Gastroesophageal sphincter (tissue), 4 donors: ENCODE measurements at regions not wholly inside any gene's neighbourhood (a gene's known extent, or its start where the extent isn't known, plus 50 kb on each side); places are given as distances from the start of the nearest gene placed in this dataset.

Experiments used
- ATAC-seq: fragments of 150-250 bp; one replicate; pipeline ENCODE4 v1.9.1; 2016; ENCODE audit warnings: mild to moderate bottlenecking, moderate library complexity
- H3K27ac ChIP-seq, 4 donors: fragments of 200-600 bp; sonication (generic) in 3 of 4; 1 replicate in 3 of 4; 2 replicates in 1 of 4; pipeline ENCODE4 v1.5.1; 2016 to 2019
- H3K27me3 ChIP-seq: fragments of 200-600 bp; sonication (generic); one replicate; pipeline ENCODE4 v1.5.1; 2019
- H3K36me3 ChIP-seq, 2 donors: fragments of 200-600 bp; sonication (generic); one replicate each; pipeline ENCODE4 v1.5.1; 2019; ENCODE audit warnings: control low read depth in 1 of 2
- H3K4me1 ChIP-seq, 3 donors: fragments of 200-600 bp; sonication (generic); 1 replicate in 2 of 3; 2 replicates in 1 of 3; pipeline ENCODE4 v1.5.1; 2016 to 2019; ENCODE audit warnings: control low read depth in 2 of 3
- H3K4me3 ChIP-seq, 2 donors: fragments of 200-600 bp; sonication (generic); one replicate each; pipeline ENCODE4 v1.5.1; 2019; ENCODE audit warnings: mild to moderate bottlenecking in 1 of 2, moderate library complexity in 1 of 2
- H3K9me3 ChIP-seq, 3 donors: fragments of 200-600 bp; sonication (generic); one replicate each; pipeline ENCODE4 v1.5.1; 2017 to 2019; ENCODE audit warnings: control low read depth in 2 of 3
- EP300 ChIP-seq: sonication (generic); formaldehyde crosslinking; IDR thresholded peaks from one replicate; pipeline ENCODE4 v1.6.1; 2017; ENCODE audit warnings: antibody characterized with exemption, mild to moderate bottlenecking
- POLR2A ChIP-seq, 2 donors: fragments of 450-650 bp; IDR thresholded peaks; one replicate each; pipeline ENCODE4 v1.6.1; 2017; ENCODE audit warnings: antibody characterized with exemption in 2 of 2, mild to moderate bottlenecking in 2 of 2, moderate library complexity in 1 of 2
- POLR2AphosphoS5 ChIP-seq: sonication (generic); formaldehyde crosslinking; IDR thresholded peaks from one replicate; pipeline ENCODE4 v1.6.1; 2017; ENCODE audit warnings: antibody characterized with exemption
- WGBS, 2 donors: methylation state at CpG; one replicate each; pipeline ENCODE4 v1.1.5; 2018; ENCODE audit warnings: low coverage in 1 of 2; 5-methylcytosine and 5-hydroxymethylcytosine counted together
- TF ChIP-seq, protein P1 (sequence below), 4 experiments: fragments of 200-600 bp in 2 of 4; fragments of 450-650 bp in 2 of 4; sonication (generic) in 1 of 4; IDR thresholded peaks; one replicate each; pipeline ENCODE4 v1.5.1; 2017 to 2019; ENCODE audit warnings: antibody characterized with exemption in 4 of 4, mild to moderate bottlenecking in 2 of 4, moderate library complexity in 2 of 4

DNA sequence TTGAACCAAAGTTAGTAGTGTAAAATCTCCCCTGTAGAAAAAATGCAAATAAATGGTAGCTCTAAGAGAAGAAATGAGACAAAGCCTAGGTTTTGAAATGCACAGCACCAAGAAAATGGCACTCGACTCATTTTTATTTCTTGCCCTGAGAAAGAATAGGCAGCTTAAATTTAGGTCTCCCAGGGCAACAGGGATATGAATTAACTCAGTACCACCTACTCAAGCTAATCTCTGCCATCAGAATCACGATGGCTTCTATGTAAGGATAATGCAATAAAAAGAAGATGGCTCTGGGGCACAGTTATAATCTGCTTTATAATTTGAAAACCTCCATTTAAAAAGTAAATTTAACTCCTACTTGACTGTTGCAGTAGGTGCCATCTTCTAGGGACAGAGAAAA, 1784.3 kb downstream of the LRRC4C start:
- Histone ChIP-seq H3K36me3 (no peaks in the 10 kb centered on the region), H3K4me1 (no peaks in the 10 kb centered on the region), H3K27me3 (no peaks in the 10 kb centered on the region), H3K4me3 (no peak overlapping the region), H3K27ac (no peak overlapping the region), H3K9me3 (peaks cover 0 to 5% (median 0%) of the 10 kb centered on the region in 3 donors)
- ATAC-seq = no peak
- 76 to 86% methylated on average over 2 of the region's 2 CpGs for WGBS, 2 donors
- TF ChIP-seq POLR2AphosphoS5 (no peak), EP300 (no peak), POLR2A (IDR thresholded peaks at IDR 0.05) (no peak)
- TF ChIP-seq, protein P1, sequence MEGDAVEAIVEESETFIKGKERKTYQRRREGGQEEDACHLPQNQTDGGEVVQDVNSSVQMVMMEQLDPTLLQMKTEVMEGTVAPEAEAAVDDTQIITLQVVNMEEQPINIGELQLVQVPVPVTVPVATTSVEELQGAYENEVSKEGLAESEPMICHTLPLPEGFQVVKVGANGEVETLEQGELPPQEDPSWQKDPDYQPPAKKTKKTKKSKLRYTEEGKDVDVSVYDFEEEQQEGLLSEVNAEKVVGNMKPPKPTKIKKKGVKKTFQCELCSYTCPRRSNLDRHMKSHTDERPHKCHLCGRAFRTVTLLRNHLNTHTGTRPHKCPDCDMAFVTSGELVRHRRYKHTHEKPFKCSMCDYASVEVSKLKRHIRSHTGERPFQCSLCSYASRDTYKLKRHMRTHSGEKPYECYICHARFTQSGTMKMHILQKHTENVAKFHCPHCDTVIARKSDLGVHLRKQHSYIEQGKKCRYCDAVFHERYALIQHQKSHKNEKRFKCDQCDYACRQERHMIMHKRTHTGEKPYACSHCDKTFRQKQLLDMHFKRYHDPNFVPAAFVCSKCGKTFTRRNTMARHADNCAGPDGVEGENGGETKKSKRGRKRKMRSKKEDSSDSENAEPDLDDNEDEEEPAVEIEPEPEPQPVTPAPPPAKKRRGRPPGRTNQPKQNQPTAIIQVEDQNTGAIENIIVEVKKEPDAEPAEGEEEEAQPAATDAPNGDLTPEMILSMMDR (IDR thresholded peaks at IDR 0.05) = no peak

DNA sequence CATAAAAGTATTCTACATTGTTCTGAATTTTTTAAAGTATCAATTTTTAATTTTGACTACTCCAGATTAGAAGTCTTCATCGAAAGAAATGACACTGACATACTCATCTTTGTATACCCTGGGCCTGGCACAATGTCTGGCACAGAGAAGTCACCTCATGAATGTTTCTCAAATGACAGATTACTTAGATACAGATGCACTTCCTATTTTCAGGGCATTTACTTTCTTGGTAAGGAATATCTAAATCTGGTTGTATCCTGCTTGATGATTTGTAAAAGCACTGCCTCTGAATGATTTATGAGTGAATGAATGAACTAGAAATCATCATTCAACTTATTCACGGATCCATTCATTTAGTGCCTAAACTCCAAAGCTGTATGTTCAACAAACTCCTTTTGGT, 1784.7 kb downstream of the LRRC4C start:
- H3K4me3 ChIP-seq = no peak overlapping the region
- no peaks in the 10 kb centered on the region for H3K36me3 ChIP-seq
- WGBS, 2 donors = 39 to 59% methylated on average over 2 of the region's 2 CpGs
- peaks cover 0 to under 1% (median 0%) of the 10 kb centered on the region in 3 donors for H3K9me3 ChIP-seq
- no peak overlapping the region for H3K27ac ChIP-seq
- no peak for TF ChIP-seq EP300
- H3K27me3 ChIP-seq = no peaks in the 10 kb centered on the region
- no peaks in the 10 kb centered on the region for H3K4me1 ChIP-seq
- ATAC-seq = no peak

DNA sequence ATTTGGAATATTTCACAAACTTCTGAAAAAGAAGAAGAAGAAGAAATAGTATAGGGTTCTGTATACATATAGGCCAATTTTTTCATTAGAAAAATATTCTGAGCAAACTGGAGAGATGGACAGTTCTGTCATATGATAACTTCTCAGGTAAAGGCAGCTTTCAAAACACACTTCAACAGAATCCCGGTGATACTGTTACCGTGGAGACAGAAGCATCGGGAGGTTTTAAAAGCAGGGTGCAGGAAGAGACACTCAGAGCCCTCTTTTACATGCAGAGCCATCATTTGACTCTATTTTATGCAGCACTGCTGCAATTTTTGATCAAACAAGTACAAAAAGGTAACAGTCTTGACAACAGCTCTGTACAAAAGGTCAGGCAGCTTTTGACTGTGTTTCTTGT, 1785.4 kb downstream of the LRRC4C start:
- Histone ChIP-seq H3K9me3 (no peaks in the 10 kb centered on the region), H3K36me3 (no peaks in the 10 kb centered on the region), H3K27ac (no peak overlapping the region), H3K4me3 (no peak overlapping the region), H3K27me3 (no peaks in the 10 kb centered on the region), H3K4me1 (no peaks in the 10 kb centered on the region)
- TF ChIP-seq POLR2A (IDR thresholded peaks at IDR 0.05) (no peak), EP300 (no peak), POLR2AphosphoS5 (no peak)
- TF ChIP-seq, protein P1 (IDR thresholded peaks at IDR 0.05) = no peak
- WGBS, 2 donors = 62 to 70% methylated on average over 2 to 3 of the region's 3 CpGs
- no peak for ATAC-seq

DNA sequence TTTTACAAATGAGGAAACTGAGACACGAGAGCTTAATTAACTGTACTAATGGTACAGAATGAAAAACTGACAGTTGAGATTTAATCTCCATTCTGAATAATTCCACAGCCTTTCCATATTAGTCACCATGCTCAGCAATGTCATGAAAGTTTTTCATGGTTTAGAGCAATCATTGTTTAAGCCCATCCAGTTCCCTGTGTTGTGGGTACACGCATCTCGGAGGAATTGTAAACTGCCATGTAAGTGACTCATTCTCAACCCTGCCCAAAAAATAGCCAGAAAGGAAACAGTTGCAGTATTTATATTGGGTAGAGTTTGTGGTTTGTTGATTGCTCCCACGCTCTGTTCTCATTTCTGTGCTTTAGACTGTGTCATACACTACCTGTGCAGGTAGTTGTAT, 1790.8 kb downstream of the LRRC4C start:
- Histone ChIP-seq H3K27me3 (no peaks in the 10 kb centered on the region), H3K36me3 (no peaks in the 10 kb centered on the region), H3K4me1 (no peaks in the 10 kb centered on the region), H3K4me3 (no peak overlapping the region), H3K9me3 (peaks cover 0 to 7% (median 0%) of the 10 kb centered on the region in 3 donors), H3K27ac (no peak overlapping the region)
- no peak for TF ChIP-seq POLR2A (IDR thresholded peaks at IDR 0.05)
- WGBS, 2 donors = 63 to 64% methylated on average over 2 to 4 of the region's 4 CpGs
- ATAC-seq = no peak

DNA sequence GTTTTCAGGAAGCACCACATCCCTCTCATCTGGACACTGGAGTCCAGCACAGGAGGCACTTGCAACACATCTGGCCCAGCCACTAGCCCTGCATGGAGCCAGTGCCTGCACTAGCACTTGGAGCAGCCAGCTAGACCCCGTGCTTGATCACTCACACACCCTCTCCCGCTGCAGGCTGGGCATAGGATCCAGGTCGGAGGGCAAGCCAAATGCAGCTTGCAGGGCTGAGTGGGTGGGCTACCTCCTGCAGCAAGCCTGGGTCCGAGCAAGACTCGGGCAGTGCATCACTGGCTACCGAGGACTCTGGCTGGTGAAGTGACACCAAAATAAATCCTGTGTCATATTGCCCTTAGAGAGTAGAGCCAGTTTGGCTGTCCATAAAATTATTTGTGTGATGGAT, 1795.4 kb downstream of the LRRC4C start:
- no peaks in the 10 kb centered on the region for H3K36me3 ChIP-seq
- WGBS, 2 donors = 80 to 100% methylated on average over 1 to 3 of the region's 6 CpGs
- no peak overlapping the region for H3K27ac ChIP-seq
- no peaks in the 10 kb centered on the region for H3K4me1 ChIP-seq
- no peak overlapping the region for H3K4me3 ChIP-seq
- H3K9me3 ChIP-seq = peaks cover 0 to 14% (median 0%) of the 10 kb centered on the region in 3 donors
- ATAC-seq = no peak
- TF ChIP-seq, protein P1 (IDR thresholded peaks at IDR 0.05) = no peak
- TF ChIP-seq POLR2AphosphoS5 = no peak
- no peak for TF ChIP-seq POLR2A (IDR thresholded peaks at IDR 0.05)
- no peak for TF ChIP-seq EP300
- H3K27me3 ChIP-seq = no peaks in the 10 kb centered on the region

DNA sequence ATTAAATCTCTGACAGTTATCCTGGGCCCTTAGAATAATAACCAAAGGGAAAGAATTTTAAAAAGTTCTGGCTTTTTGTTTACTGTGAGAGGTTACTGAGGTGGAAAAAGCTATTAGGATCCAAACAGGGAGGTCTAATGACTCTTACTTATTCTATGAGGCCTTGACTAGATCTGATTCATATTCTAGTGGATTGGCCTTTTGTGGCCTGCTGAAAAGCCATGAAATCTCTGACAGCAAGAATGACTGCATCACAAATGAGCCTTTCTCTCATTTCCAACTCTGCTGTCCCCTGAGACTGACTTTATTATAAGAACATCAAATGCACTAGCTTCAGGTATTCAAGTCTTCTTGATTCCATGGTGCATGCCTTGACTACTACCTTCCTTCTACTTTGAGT, 1797.6 kb downstream of the LRRC4C start:
- TF ChIP-seq, protein P1 (IDR thresholded peaks at IDR 0.05) = no peak
- TF ChIP-seq POLR2A (IDR thresholded peaks at IDR 0.05) (no peak), EP300 (no peak), POLR2AphosphoS5 (no peak)
- no peaks in the 10 kb centered on the region for H3K36me3 ChIP-seq
- H3K4me1 ChIP-seq = no peaks in the 10 kb centered on the region
- no peak overlapping the region for H3K4me3 ChIP-seq
- no peaks in the 10 kb centered on the region for H3K27me3 ChIP-seq
- peaks cover 0 to 14% (median 0%) of the 10 kb centered on the region in 3 donors for H3K9me3 ChIP-seq
- ATAC-seq = no peak
- no peak overlapping the region for H3K27ac ChIP-seq
